ENCODE measurements at regions not wholly inside any gene's neighbourhood (a gene's known extent, or its start where the extent isn't known, plus 50 kb on each side); places are given as distances from the start of the nearest gene placed in this dataset.

DNA sequence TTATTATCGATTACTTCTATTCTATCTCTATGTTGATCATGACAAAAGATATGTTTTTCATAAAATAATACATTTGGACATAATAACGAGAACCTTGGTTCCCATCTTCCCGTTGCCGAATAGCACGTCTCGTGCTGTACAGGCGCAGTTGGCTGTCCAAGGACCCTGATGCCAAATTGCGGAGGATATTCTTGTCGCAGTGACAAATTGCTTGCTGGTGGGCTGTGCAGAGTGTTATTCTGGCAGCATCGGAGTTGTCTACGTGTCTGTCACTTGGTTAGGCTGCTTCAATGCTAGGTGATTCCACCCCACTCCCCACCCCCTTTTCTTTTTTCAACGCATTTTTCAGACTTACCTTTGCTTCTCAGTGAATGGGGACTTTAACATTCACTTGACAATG is 546.8 kb downstream of the PRKD1 start:
- Histone ChIP-seq H3K9ac (ENCODE audit: extremely low read depth, insufficient read length, low read length) (no peak overlapping the region), H2BK20ac (ENCODE audit: low read depth, low read length, poor library complexity, severe bottlenecking) (no peak overlapping the region), H4K5ac (ENCODE audit: insufficient read length, low read depth, low read length) (no peak overlapping the region), H4K8ac (replicated peaks; ENCODE audit: insufficient read length, low read depth, low read length) (no peak overlapping the region), H3K14ac (ENCODE audit: insufficient read depth, low read length) (no peak overlapping the region), H3K4me1 (ENCODE audit: insufficient read depth, low read length) (no peaks in the 10 kb centered on the region), H3K56ac (ENCODE audit: insufficient read length, low read depth, low read length) (no peak overlapping the region), H2AFZ (ENCODE audit: low read length) (no peak overlapping the region), H3K27me3 (ENCODE audit: insufficient read depth, low read length) (no peaks in the 10 kb centered on the region), H3K23ac (ENCODE audit: insufficient read length, low read depth, low read length) (no peak overlapping the region), H2BK120ac (ENCODE audit: low read depth, low read length, poor library complexity, severe bottlenecking) (no peak overlapping the region), H3K27ac (ENCODE audit: insufficient read length, low read depth, low read length) (no peak overlapping the region), H3K79me1 (ENCODE audit: insufficient read depth, low read depth, low read length, poor library complexity, severe bottlenecking) (no peaks in the 10 kb centered on the region), H3K23me2 (ENCODE audit: insufficient read length, low read depth, low read length, poor library complexity, severe bottlenecking) (no peaks in the 10 kb centered on the region), H4K20me1 (ENCODE audit: control insufficient read depth, insufficient read depth, insufficient read length) (no peaks in the 10 kb centered on the region), H3K9me3 (ENCODE audit: control insufficient read depth, low read depth, low read length) (no peaks in the 10 kb centered on the region), H2AK5ac (ENCODE audit: insufficient read length, low read length) (no peak overlapping the region), H2BK12ac (ENCODE audit: insufficient read length, low read depth, low read length) (no peak overlapping the region), H3K18ac (ENCODE audit: insufficient read length, low read depth, low read length) (no peak overlapping the region), H2BK15ac (ENCODE audit: low read depth, low read length) (no peak overlapping the region), H3K4me2 (ENCODE audit: insufficient read depth, insufficient read length, low read length) (no peak overlapping the region), H3T11ph (ENCODE audit: low read length) (no peak overlapping the region), H2BK5ac (ENCODE audit: insufficient read length, low read length) (no peak overlapping the region), H4K91ac (ENCODE audit: insufficient read length, low read depth, low read length) (no peak overlapping the region), H3K4ac (ENCODE audit: low read depth, low read length) (no peak overlapping the region), H3K79me2 (ENCODE audit: insufficient read depth, low read length) (no peaks in the 10 kb centered on the region)
- H3K36me3 Mint-ChIP-seq (ENCODE audit: insufficient read depth in 1 of 3, low read depth in 3 of 3): peaks cover 0 to 4% (median 0%) of the 10 kb centered on the region in 3 experiments; a peak in 1 of 7 replicates
- no peak for DNase-seq
- H3K27ac Mint-ChIP-seq: no peak overlapping the region
- TF ChIP-seq, protein P1, sequence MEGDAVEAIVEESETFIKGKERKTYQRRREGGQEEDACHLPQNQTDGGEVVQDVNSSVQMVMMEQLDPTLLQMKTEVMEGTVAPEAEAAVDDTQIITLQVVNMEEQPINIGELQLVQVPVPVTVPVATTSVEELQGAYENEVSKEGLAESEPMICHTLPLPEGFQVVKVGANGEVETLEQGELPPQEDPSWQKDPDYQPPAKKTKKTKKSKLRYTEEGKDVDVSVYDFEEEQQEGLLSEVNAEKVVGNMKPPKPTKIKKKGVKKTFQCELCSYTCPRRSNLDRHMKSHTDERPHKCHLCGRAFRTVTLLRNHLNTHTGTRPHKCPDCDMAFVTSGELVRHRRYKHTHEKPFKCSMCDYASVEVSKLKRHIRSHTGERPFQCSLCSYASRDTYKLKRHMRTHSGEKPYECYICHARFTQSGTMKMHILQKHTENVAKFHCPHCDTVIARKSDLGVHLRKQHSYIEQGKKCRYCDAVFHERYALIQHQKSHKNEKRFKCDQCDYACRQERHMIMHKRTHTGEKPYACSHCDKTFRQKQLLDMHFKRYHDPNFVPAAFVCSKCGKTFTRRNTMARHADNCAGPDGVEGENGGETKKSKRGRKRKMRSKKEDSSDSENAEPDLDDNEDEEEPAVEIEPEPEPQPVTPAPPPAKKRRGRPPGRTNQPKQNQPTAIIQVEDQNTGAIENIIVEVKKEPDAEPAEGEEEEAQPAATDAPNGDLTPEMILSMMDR (conservative IDR thresholded peaks at IDR 0.05): no peak
- H3K9me3 Mint-ChIP-seq: no peaks in the 10 kb centered on the region
- no CpG with 5 or more reads among the region's 12 CpGs for WGBS (ENCODE audit: extremely low coverage, insufficient read length, low lambda C conversion rate)
- H3K4me1 Mint-ChIP-seq: peaks cover 0 to 4% of the 10 kb centered on the region in 2 experiments; a peak in 1 of 4 replicates
- no peaks in the 10 kb centered on the region; the same call in 1 of the 2 replicates for H3K27me3 Mint-ChIP-seq (ENCODE audit: low read depth)
- no peak overlapping the region for H3K4me3 Mint-ChIP-seq

Data from H9 (cell line).